T-helper 2 cell treated with Interferon-gamma antibody and Interleukin-4, amounts not matched to agents 5 μg/mL and 100 μg/mL, for 36 hours (primary cell): ENCODE measurements at regions not wholly inside any gene's neighbourhood (a gene's known extent, or its start where the extent isn't known, plus 50 kb on each side); places are given as distances from the start of the nearest gene placed in this dataset.
A peak's percentile ranks its signal among the peaks of the same experiment; 100 is the strongest.

Experiments used
- DNase-seq: peaks from one replicate; pipeline ENCODE4 v3.0.0; 2021; ENCODE audit warnings: low spot score
- H3K27ac Mint-ChIP-seq: one replicate; pipeline ENCODE4 v1.8.0; 2021; ENCODE audit warnings: mild to moderate bottlenecking, mixed read lengths
- H3K27me3 Mint-ChIP-seq: one replicate; pipeline ENCODE4 v1.8.0; 2021; ENCODE audit warnings: low read depth, mixed read lengths
- H3K36me3 Mint-ChIP-seq: one replicate; pipeline ENCODE4 v1.8.0; 2021; ENCODE audit warnings: low read depth, mixed read lengths
- H3K4me1 Mint-ChIP-seq: one replicate; pipeline ENCODE4 v1.8.0; 2021; ENCODE audit warnings: low read depth, mixed read lengths
- H3K4me3 Mint-ChIP-seq: one replicate; pipeline ENCODE4 v1.8.0; 2022; ENCODE audit warnings: mild to moderate bottlenecking, moderate library complexity, mixed read lengths
- H3K9me3 Mint-ChIP-seq: one replicate; pipeline ENCODE4 v1.8.0; 2021; ENCODE audit warnings: mixed read lengths

DNA sequence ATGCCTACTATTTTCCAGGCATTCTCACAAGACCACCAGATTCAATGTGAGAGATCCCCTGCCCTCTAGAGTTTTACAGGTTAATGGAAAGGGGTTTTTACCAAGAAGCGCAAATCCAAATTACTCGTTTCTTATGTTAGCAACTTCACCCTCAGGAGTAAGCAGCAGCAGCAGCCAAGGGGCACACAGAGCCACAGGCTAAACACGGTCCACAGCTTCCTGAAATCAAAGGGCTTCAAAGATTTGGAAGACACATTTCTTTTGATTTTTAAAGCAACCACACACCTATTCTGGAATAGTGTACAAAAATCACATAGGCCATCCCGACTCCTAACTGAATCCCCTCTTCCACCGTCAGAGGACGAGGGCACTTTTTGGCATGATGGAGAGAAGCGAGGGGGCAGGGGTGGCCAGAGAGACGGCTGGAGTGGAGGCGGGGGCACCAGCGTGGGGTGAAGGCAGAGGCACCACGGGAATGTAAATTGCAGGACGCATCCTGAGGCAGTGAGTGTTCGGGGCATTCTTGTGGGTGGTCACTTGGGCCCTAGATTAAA lies 107.0 kb downstream of the ARF6 start:
- no peak for DNase-seq
- Mint-ChIP-seq H3K4me3 (peak overlapping the region; percentile 82), H3K4me1 (peaks cover 58% of the 10 kb centered on the region), H3K27ac (peak overlapping the region; percentile 99), H3K9me3 (no peaks in the 10 kb centered on the region), H3K36me3 (peaks cover 9% of the 10 kb centered on the region), H3K27me3 (no peaks in the 10 kb centered on the region)

DNA sequence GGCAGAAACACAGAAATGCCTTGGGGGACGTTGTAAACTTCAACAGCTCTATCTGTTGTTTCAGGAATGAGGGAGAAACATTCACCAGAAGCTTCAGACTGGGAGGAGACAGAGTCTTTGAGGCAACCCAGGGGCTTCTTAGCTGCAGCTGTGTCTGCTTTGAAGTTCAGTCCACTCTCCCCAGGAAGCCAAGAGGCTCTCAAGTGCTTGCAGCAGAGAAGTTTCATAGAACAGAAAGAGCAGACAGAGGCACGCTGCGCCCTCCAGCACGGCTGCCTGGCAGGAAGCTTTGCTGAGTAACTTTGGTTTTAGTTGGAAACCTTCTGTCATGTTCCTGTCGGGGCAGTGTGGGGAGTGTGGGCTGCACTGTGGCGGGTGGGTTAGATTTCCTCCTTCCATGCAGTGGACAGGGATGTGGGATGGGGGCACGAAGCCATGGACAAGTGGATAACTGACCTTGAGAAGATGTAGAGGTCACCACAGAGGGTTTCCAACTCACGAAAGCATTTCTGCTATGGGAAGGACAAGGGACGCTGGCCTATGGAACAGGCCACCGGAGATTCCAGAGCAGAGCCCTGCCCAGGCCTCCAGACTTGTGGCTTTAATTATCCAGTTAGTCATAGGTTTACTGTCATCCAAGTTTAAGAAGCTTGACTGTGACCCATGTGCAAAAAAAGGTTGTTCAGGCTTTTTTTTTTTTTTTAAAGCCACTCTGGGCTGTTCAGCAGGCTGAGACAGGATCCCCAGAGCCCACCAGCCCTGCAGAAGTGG lies 107.7 kb downstream of the ARF6 start:
- DNase-seq: peak; percentile 86
- Mint-ChIP-seq H3K4me1 (peaks cover 62% of the 10 kb centered on the region), H3K27me3 (no peaks in the 10 kb centered on the region), H3K4me3 (peak overlapping the region; percentile 82), H3K9me3 (no peaks in the 10 kb centered on the region), H3K36me3 (peaks cover 9% of the 10 kb centered on the region), H3K27ac (peak overlapping the region; percentile 99)

DNA sequence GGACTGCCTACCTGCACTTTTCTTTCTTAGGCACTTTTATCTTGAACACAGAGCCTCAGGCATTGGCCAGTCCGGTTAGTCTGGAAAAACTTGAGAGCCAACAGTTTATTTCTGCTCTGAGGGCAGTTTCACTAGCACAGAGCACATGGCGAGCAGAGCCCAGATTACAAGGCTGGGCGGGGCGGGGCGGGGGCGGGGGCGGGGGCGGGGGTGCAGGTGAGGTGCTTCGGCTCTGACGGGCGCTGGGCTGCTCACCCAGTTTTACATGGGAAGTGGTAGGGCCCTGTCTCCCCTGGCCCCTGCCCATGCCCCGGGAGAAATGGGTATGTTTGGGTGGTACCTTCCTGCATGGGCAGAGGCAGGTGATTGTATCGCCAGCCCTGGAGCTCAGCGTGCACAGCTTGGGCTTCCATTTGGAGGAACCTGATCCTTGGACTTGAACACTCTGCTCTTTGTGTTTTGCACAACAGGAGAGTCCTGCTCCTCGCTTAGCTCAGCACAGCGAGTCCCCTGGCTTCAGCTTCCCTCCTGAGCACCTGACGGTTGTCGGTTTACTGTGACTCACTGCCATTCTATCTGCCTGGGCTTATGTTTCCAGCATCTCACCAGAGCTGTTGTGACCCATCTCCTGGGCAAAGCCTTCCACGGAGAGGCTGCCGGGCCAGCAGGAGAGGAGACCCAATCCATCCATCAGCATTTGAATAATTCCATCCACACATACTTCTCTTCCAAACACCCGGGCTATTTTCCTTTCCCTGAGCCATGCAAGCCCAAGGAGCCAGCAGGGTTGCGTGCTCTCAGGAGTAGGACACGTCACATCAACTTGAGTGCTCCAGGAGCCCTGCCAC lies 108.5 kb downstream of the ARF6 start:
- peak overlapping the region; percentile 82 for H3K4me3 Mint-ChIP-seq
- peaks cover 9% of the 10 kb centered on the region for H3K36me3 Mint-ChIP-seq
- peak overlapping the region; percentile 99 for H3K27ac Mint-ChIP-seq
- DNase-seq: peak; percentile 79
- H3K9me3 Mint-ChIP-seq: no peaks in the 10 kb centered on the region
- H3K4me1 Mint-ChIP-seq: peaks cover 62% of the 10 kb centered on the region
- no peaks in the 10 kb centered on the region for H3K27me3 Mint-ChIP-seq

DNA sequence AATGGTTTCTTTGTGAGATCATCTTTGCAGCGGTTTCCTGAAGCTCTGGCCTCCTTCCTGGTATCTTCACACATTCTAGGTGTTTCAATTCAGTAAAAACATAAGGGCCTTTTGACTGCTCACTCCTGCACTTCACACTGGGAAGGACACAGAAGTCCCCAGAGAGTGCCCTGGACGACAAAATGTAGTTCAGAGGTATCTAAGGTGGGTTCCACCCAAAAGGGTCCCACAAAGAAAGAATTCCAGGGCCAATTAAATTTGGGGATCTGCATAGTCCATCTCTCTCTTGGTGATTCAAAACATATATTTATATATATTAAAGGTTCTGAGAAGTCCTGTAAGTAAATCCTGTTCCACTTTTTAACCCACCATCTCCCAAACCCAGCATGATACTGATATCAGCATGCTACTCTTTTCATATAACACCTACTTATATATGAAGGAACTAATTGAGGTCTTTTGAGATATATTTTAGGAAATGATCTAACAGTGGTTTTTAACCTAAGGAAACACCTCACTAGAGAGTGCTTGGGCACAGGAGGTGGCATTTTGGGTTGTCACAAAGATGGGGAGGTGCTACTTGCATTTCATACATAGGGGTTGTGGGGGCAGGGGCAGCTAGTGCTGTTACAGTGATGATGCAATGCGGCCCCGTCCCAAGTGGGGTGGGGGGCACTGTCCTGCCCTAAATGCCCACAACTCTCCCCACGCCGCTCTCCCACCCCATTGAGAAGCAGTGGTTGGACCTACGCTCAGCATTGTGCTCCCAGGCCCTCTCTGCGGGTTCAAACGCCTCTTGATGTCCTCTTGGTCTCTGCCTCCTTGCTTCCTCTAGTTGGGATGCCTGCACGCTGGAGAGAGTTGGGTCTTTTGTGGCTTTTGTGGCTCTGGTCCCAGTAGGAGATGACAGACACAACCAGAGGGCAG lies 109.4 kb downstream of the ARF6 start:
- peak overlapping the region; percentile 82 for H3K4me3 Mint-ChIP-seq
- H3K27ac Mint-ChIP-seq: peak overlapping the region; percentile 99
- H3K9me3 Mint-ChIP-seq: no peaks in the 10 kb centered on the region
- DNase-seq: peak; percentile 85
- H3K4me1 Mint-ChIP-seq: peaks cover 63% of the 10 kb centered on the region
- H3K27me3 Mint-ChIP-seq: no peaks in the 10 kb centered on the region
- H3K36me3 Mint-ChIP-seq: peaks cover 9% of the 10 kb centered on the region

DNA sequence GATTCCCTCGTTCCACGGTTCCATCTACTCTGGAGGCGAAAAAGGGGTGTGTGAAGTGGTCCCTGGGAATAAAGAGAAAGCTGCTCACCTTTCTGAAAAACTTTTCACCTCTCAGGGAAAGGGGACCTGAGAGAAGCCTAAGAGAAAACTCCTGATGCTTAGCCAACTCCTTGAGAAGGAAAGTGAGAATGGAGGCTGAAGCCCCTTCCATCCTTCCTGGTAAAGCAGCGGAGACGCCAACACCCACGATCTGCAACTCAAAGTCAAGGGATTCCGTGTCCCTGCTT lies 110.0 kb downstream of the ARF6 start:
- H3K27me3 Mint-ChIP-seq: no peaks in the 10 kb centered on the region
- no peaks in the 10 kb centered on the region for H3K9me3 Mint-ChIP-seq
- no peak for DNase-seq
- peaks cover 64% of the 10 kb centered on the region for H3K4me1 Mint-ChIP-seq
- H3K36me3 Mint-ChIP-seq: peaks cover 3% of the 10 kb centered on the region
- H3K4me3 Mint-ChIP-seq: peak overlapping the region; percentile 82
- H3K27ac Mint-ChIP-seq: peak overlapping the region; percentile 99

DNA sequence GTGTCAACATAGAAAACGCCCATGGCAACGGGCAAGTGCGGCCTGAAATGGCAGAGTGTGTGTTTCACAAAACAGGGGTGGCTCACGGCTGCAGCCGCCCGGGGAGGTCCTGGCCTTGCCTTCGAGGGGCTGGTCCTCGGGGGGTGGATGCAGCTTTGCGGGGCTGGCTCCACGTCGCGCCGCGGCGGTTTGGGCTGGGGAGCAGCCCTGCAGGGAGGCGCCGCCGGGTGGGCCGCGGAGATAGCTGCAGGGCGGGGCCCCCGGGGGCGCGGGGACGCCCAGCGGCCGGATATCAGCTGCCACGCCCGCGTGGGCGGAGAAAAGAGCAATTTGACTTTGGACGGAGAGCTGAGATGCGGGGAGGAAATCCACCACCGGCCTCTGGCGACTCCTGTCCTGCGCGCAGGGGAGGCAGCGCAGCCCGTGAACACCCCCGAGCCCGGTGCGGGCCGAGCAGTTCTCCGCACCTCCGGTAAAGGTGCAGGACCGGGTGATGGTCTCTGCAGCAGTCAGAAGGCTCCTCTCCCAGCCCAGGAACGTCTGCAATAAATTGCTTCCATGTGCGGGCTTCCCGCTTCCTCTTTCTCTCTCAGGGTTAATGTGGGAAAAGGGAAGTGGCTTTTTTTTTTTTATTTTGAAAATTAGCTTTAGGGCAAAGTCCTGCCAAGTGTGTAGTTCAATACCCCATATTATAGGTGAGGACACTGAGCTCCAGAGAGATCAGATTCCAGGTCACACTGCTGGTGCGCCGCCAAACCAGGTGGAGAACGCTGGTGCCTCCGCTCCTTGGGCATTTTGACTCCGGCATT lies 110.5 kb downstream of the ARF6 start:
- Mint-ChIP-seq H3K36me3 (peaks cover 3% of the 10 kb centered on the region), H3K4me1 (peaks cover 62% of the 10 kb centered on the region)

DNA sequence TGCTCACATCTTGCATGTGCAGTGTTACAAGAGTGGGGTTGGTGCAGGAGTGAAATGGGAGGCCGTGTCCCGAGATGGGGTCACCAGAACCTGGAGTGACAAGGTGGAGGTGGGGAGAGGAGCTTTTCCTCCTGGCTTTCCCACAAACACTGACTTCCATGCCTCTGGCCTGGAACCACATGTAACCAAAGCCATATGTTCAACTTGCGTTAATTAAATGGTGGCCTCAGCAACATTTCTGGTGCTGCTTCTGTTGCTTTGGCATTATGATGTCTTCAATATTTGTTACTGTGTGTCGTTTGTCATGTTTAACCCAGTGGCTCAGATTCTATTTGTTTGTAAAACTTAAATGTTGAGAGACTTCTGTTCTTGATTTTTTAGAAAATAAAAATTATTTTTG lies 110.2 kb downstream of the VCPKMT start:
- no peak overlapping the region for H3K27ac Mint-ChIP-seq
- H3K4me1 Mint-ChIP-seq: peaks cover 41% of the 10 kb centered on the region
- H3K27me3 Mint-ChIP-seq: no peaks in the 10 kb centered on the region
- no peak for DNase-seq
- H3K9me3 Mint-ChIP-seq: no peaks in the 10 kb centered on the region
- H3K4me3 Mint-ChIP-seq: no peak overlapping the region
- peaks cover 6% of the 10 kb centered on the region for H3K36me3 Mint-ChIP-seq

More for the DNA sequence above, 110.5 kb downstream of the ARF6 start:
- Mint-ChIP-seq H3K27ac (peak overlapping the region; percentile 99), H3K4me3 (peak overlapping the region; percentile 82), H3K9me3 (no peaks in the 10 kb centered on the region), H3K27me3 (no peaks in the 10 kb centered on the region)
- peak; percentile 84 for DNase-seq

DNA sequence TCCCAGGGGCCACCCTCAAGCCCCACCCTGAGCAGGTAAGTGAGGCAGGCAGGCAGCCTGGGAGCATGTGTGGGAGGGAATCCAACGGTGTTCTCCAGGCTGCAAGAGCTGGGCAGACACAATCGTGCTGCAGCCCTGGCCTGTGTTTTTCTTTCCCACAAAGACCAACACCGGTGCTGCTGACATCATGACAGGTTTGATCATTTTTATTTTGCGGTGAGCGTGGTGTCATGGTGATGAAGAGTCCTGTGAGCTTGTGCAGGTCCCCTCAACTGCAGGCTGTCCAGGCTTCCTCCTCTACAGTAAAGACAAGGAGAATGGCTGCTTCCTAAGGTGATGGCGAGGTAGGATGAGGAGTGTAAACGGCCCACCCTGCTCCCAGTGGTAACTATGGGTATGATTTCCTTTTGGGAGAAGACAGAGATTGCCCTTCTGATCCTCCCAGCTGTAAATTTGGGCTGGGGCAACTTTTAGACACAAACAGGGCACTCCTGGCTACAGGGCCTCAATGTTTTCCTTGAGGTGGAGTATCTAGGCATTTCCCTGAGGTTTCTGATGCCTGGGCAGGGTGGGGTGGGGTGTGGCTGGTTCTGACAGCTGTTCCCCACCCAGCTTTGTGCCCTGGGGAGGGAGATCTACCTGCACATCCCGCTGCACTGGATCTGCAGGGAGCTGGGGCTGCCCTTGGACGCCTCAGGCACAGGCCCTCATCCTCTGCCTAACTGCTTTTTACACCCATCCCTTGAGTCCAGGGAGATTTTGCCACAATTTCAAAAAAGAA lies 109.1 kb downstream of the VCPKMT start:
- H3K9me3 Mint-ChIP-seq: no peaks in the 10 kb centered on the region
- peaks cover 6% of the 10 kb centered on the region for H3K36me3 Mint-ChIP-seq
- no peak for DNase-seq
- H3K27ac Mint-ChIP-seq: no peak overlapping the region
- no peak overlapping the region for H3K4me3 Mint-ChIP-seq
- peaks cover 33% of the 10 kb centered on the region for H3K4me1 Mint-ChIP-seq
- no peaks in the 10 kb centered on the region for H3K27me3 Mint-ChIP-seq

DNA sequence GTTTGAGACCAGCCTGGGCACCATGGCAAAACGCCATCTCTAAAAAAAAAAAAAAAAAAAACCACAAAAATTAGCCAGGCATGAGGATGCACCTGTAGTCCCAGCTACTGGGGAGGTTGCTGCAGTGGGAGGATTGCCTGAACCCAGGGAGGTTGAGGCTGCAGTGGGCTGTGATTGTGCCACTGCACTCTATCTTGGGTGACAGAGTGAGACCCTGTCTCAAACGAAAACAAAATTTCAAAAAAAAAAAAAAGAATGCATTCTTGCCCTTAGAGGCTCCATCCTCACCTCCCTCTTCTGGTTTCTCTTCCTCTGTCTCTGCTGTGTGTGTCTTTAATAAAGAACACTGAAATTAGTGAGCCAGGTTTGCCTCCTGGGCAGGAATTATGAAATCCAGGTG lies 107.8 kb downstream of the VCPKMT start:
- H3K27me3 Mint-ChIP-seq: no peaks in the 10 kb centered on the region
- H3K36me3 Mint-ChIP-seq: peaks cover 6% of the 10 kb centered on the region

DNA sequence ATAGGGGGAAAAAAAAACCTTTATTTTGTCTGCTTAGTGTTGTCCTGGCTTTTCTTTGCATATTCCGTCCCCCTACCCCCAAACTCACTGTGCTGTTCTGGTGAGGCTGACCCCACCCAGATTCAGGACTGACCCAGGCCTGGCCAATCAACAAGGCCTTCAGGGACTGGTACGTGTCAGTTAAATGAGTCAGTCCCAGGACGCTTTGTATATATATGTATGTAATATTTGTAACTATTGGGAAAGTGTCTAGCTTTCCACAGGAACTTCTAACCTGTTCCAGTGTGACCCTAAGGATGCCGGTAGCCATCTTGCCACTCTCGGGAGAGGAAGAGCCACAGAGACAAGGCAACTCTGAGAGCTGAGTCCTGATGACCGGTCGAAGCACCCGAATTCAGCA lies 107.4 kb downstream of the VCPKMT start:
- Mint-ChIP-seq H3K4me1 (peaks cover 30% of the 10 kb centered on the region), H3K27ac (peak overlapping the region; percentile 65), H3K27me3 (no peaks in the 10 kb centered on the region), H3K9me3 (no peaks in the 10 kb centered on the region), H3K4me3 (no peak overlapping the region), H3K36me3 (peaks cover 6% of the 10 kb centered on the region)
- DNase-seq: no peak

More for the DNA sequence above, 107.8 kb downstream of the VCPKMT start:
- H3K27ac Mint-ChIP-seq: no peak overlapping the region
- peaks cover 33% of the 10 kb centered on the region for H3K4me1 Mint-ChIP-seq
- no peak overlapping the region for H3K4me3 Mint-ChIP-seq
- no peaks in the 10 kb centered on the region for H3K9me3 Mint-ChIP-seq
- no peak for DNase-seq

DNA sequence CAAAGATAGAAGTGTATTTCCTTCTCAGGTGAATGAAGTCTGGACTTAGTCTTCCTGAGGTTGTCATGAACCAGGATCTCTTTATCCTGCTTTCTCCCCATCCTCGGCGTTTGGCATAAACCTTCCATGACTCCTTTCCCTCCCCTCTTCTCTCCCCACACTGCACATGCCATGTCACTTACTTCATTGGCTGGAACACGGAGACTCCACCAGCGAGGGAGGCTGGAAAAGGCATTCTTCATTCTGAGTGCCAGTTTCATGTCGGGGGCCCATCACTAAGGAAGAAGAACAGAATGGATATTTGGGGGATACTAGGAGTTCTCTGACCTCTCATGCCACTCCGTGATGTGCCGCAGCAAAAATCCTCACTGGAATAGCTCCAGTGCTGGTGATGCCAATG lies 105.6 kb downstream of the VCPKMT start:
- Mint-ChIP-seq H3K27ac (no peak overlapping the region), H3K36me3 (peaks cover 7% of the 10 kb centered on the region), H3K4me1 (peaks cover 32% of the 10 kb centered on the region), H3K9me3 (no peaks in the 10 kb centered on the region), H3K4me3 (no peak overlapping the region), H3K27me3 (no peaks in the 10 kb centered on the region)
- DNase-seq: no peak

DNA sequence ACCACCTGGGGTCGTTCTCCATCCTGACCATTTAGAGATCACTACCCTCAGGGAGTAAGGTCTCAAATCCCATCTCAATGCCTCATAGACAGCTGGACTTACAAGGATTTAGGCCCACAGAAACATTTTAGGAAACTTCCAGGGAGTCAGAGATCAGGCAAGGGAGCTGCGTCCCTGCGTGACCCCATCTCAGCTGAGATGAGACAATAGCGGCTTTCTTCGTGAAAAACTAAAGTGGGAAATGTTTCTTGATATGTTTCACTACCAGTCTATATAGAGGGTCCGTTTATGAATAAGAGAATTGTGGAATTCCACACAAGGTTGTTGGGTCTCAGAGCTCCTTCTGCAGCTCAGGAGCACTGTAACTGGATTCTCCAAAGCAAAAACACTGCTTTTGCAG lies 105.1 kb downstream of the VCPKMT start:
- Mint-ChIP-seq H3K9me3 (no peaks in the 10 kb centered on the region), H3K4me1 (peaks cover 35% of the 10 kb centered on the region), H3K36me3 (peaks cover 8% of the 10 kb centered on the region), H3K27me3 (no peaks in the 10 kb centered on the region), H3K27ac (no peak overlapping the region), H3K4me3 (no peak overlapping the region)
- no peak for DNase-seq
